GM23338 (cell line): ENCODE measurements at regions not wholly inside any gene's neighbourhood (a gene's known extent, or its start where the extent isn't known, plus 50 kb on each side); places are given as distances from the start of the nearest gene placed in this dataset.

Experiments used
- ATAC-seq: fragments of 200-7000 bp; cut with Tn5 transposase; 3 replicates; pipeline ENCODE4 v1.9.1; 2020
- DNase-seq: peaks from one replicate; pipeline ENCODE4 v3.0.0-alpha.2; 2015; ENCODE audit warnings: low spot score
- H2AFZ ChIP-seq: fragments of 200-600 bp; sonication (generic); 2 replicates; pipeline ENCODE4 v1.8.0; 2016; ENCODE audit warnings: antibody characterized with exemption, mild to moderate bottlenecking, moderate library complexity
- H3F3A ChIP-seq: fragments of 200-600 bp; sonication (generic); replicated peaks from 2 replicates; pipeline ENCODE4 v1.8.0; 2017; ENCODE audit warnings: antibody characterized with exemption, mixed run types, low read depth
- H3K27ac ChIP-seq: fragments of 200-600 bp; sonication (generic); 2 replicates; pipeline ENCODE4 v1.6.1; 2016; ENCODE audit warnings: low read depth
- H3K27me3 ChIP-seq: fragments of 200-600 bp; sonication (generic); 2 replicates; pipeline ENCODE4 v1.8.0; 2016; ENCODE audit warnings: mild to moderate bottlenecking, mixed run types, moderate library complexity; ENCODE audit not compliant: insufficient read depth
- H3K36me3 ChIP-seq: fragments of 200-600 bp; sonication (generic); 2 replicates; pipeline ENCODE4 v1.8.0; 2016; ENCODE audit warnings: mild to moderate bottlenecking; ENCODE audit not compliant: insufficient read depth
- H3K4me1 ChIP-seq: fragments of 200-600 bp; sonication (generic); 2 replicates; pipeline ENCODE4 v1.8.0; 2016; ENCODE audit warnings: mild to moderate bottlenecking, moderate library complexity; ENCODE audit not compliant: insufficient read depth
- H3K4me2 ChIP-seq: fragments of 200-600 bp; sonication (generic); 2 replicates; pipeline ENCODE4 v1.7.1; 2017; ENCODE audit warnings: mixed run types
- H3K4me3 ChIP-seq: fragments of 200-600 bp; sonication (generic); 2 replicates; pipeline ENCODE4 v1.6.1; 2016; ENCODE audit warnings: mixed run types
- H3K79me2 ChIP-seq: fragments of 200-600 bp; sonication (generic); replicated peaks from 2 replicates; pipeline ENCODE4 v1.8.0; 2017; ENCODE audit warnings: mild to moderate bottlenecking; ENCODE audit not compliant: insufficient read depth
- H3K9me2 ChIP-seq: fragments of 200-600 bp; sonication (generic); 2 replicates; pipeline ENCODE4 v1.8.0; 2017; ENCODE audit not compliant: insufficient read depth
- H4K20me1 ChIP-seq: fragments of 200-600 bp; sonication (generic); replicated peaks from 2 replicates; pipeline ENCODE4 v1.8.0; 2017; ENCODE audit warnings: mild to moderate bottlenecking; ENCODE audit not compliant: insufficient read depth
- H3K27ac Mint-ChIP-seq: 2 replicates; pipeline ENCODE4 v1.8.0; 2020; ENCODE audit warnings: inconsistent platforms, mild to moderate bottlenecking, moderate library complexity, mixed read lengths
- H3K27me3 Mint-ChIP-seq: 3 replicates; pipeline ENCODE4 v1.8.0; 2022; ENCODE audit warnings: low read depth, mild to moderate bottlenecking, moderate library complexity, mixed read lengths, inconsistent platforms; ENCODE audit not compliant: insufficient read depth, poor library complexity
- H3K36me3 Mint-ChIP-seq: 3 replicates; pipeline ENCODE4 v1.8.0; 2021; ENCODE audit warnings: low read depth, mild to moderate bottlenecking, inconsistent platforms, moderate library complexity, mixed read lengths
- H3K4me1 Mint-ChIP-seq: 3 replicates; pipeline ENCODE4 v1.8.0; 2020; ENCODE audit warnings: mild to moderate bottlenecking, inconsistent platforms, mixed read lengths
- H3K4me3 Mint-ChIP-seq: 3 replicates; pipeline ENCODE4 v1.8.0; 2021; ENCODE audit warnings: moderate library complexity, mild to moderate bottlenecking, inconsistent platforms, mixed read lengths
- H3K9me3 Mint-ChIP-seq: 3 replicates; pipeline ENCODE4 v1.8.0; 2020; ENCODE audit warnings: moderate library complexity, mild to moderate bottlenecking, inconsistent platforms, mixed read lengths
- CTCF ChIP-seq, 2 experiments: fragments of 200-600 bp in 1 of 2; sonication (generic) in 1 of 2; conservative IDR thresholded peaks; 2 replicates each; pipeline versions ENCODE4 v1.5.1 to v1.6.1; 2016 to 2017; ENCODE audit warnings: antibody characterized with exemption in 2 of 2, low read depth in 2 of 2, mild to moderate bottlenecking in 2 of 2, moderate library complexity in 1 of 2
- EZH2 ChIP-seq: fragments of 200-600 bp; sonication (generic); IDR thresholded peaks from one replicate; pipeline ENCODE4 v1.8.0; 2017; ENCODE audit warnings: antibody characterized with exemption, mild to moderate bottlenecking, low read depth; ENCODE audit not compliant: unreplicated experiment
- NANOG ChIP-seq: IDR thresholded peaks from 2 replicates; pipeline ENCODE4 v1.6.1; 2016; ENCODE audit warnings: antibody characterized with exemption, borderline replicate concordance
- POLR2AphosphoS5 ChIP-seq: IDR thresholded peaks from 2 replicates; pipeline ENCODE4 v1.6.1; 2016; ENCODE audit warnings: antibody characterized with exemption, low read depth
- STAT1 ChIP-seq: IDR thresholded peaks from one replicate; pipeline ENCODE4 v1.6.1; 2016; ENCODE audit warnings: antibody characterized with exemption; ENCODE audit not compliant: unreplicated experiment
- ZNF331 ChIP-seq: fragments of 250-450 bp; sonication (Bioruptor Pico); IDR thresholded peaks from 2 replicates; pipeline ENCODE4 v1.5.0; 2020; ENCODE audit warnings: low read depth, mild to moderate bottlenecking, moderate library complexity
- ZNF462 ChIP-seq: fragments of 250-450 bp; sonication (Bioruptor Pico); IDR thresholded peaks from 2 replicates; pipeline ENCODE4 v1.5.0; 2020; ENCODE audit warnings: mild to moderate bottlenecking, moderate library complexity

GRCh38 chr3:5445676-5446201 is 258.2 kb downstream of the EDEM1 start:
- ATAC-seq (no peak), DNase-seq (no peak)
- no peaks in the 10 kb centered on the region for H3K9me2 ChIP-seq
- no peaks in the 10 kb centered on the region for H3K27me3 ChIP-seq
- H3K4me1 ChIP-seq: no peaks in the 10 kb centered on the region
- H3K4me3 ChIP-seq: no peak overlapping the region
- 0 out of 2 replicates have a peak, but pooled peaks cover 4% of the 10 kb centered on the region for H3K36me3 ChIP-seq
- H3F3A ChIP-seq: no peaks in the 10 kb centered on the region
- no peak overlapping the region for H3K4me2 ChIP-seq
- no peak overlapping the region for H3K27ac Mint-ChIP-seq
- no peaks in the 10 kb centered on the region for H4K20me1 ChIP-seq
- no peak overlapping the region for H2AFZ ChIP-seq
- H3K9me3 Mint-ChIP-seq: peaks cover 74% of the 10 kb centered on the region
- peaks cover 4% of the 10 kb centered on the region for H3K27me3 Mint-ChIP-seq
- no peak overlapping the region for H3K27ac ChIP-seq
- H3K4me3 Mint-ChIP-seq: no peak overlapping the region
- TF ChIP-seq STAT1 (no peak), ZNF462 (CRISPR knock-in tag) (no peak), EZH2 (no peak), ZNF331 (CRISPR knock-in tag) (no peak), NANOG (no peak), POLR2AphosphoS5 (no peak), CTCF (conservative IDR thresholded peaks at IDR 0.05; ENCODE audit: low read depth in 2 of 2) (no peak)
- H3K4me1 Mint-ChIP-seq: no peaks in the 10 kb centered on the region
- H3K36me3 Mint-ChIP-seq: no peaks in the 10 kb centered on the region
- H3K79me2 ChIP-seq: no peaks in the 10 kb centered on the region
